CD4-positive, alpha-beta memory T cell (primary cell): ENCODE measurements at regions not wholly inside any gene's neighbourhood (a gene's known extent, or its start where the extent isn't known, plus 50 kb on each side); places are given as distances from the start of the nearest gene placed in this dataset.

Source experiments
- CTCF ChIA-PET: fragments of 350-600 bp; sonication (Branson Sonifier 250); formaldehyde crosslinking; loops from one replicate; lab custom pipeline; 2021; ENCODE audit warnings: inconsistent platforms; ENCODE audit not compliant: partially characterized antibody; lab: Charles Lee
- POLR2A ChIA-PET: fragments of 350-600 bp; sonication (Branson Sonifier 250); formaldehyde crosslinking; loops from one replicate; lab custom pipeline; 2021; ENCODE audit not compliant: partially characterized antibody; lab: Charles Lee
- DNase-seq, 5 donors: peaks; one replicate each; pipeline versions ENCODE4 v3.0.0 to v3.0.0-alpha.2; 2020 to 2022; ENCODE audit warnings: mixed read lengths in 1 of 5
- H3K27ac ChIP-seq: one replicate; pipeline ENCODE4 v1.7.0; 2013; ENCODE audit warnings: low read depth, low read length
- H3K27me3 ChIP-seq: 2 replicates; pipeline ENCODE4 v1.7.0; 2013; ENCODE audit warnings: mild to moderate bottlenecking, low read length, moderate library complexity; ENCODE audit not compliant: insufficient read depth
- H3K36me3 ChIP-seq: 2 replicates; pipeline ENCODE4 v1.7.0; 2013; ENCODE audit warnings: mild to moderate bottlenecking, low read length, moderate library complexity; ENCODE audit not compliant: insufficient read depth
- H3K4me1 ChIP-seq: 2 replicates; pipeline ENCODE4 v1.7.0; 2013; ENCODE audit warnings: mild to moderate bottlenecking, low read length, moderate library complexity; ENCODE audit not compliant: insufficient read depth
- H3K4me3 ChIP-seq, 2 donors: one replicate each; pipeline ENCODE4 v1.7.0; 2013; ENCODE audit warnings: low read length in 2 of 2, mild to moderate bottlenecking in 1 of 2
- H3K9me3 ChIP-seq, 2 donors: one replicate each; pipeline ENCODE4 v1.7.0; 2013; ENCODE audit warnings: low read length in 2 of 2, control low read depth in 1 of 2; ENCODE audit not compliant: control insufficient read depth in 1 of 2
- H3K27ac Mint-ChIP-seq, 7 donors: one replicate each; pipeline ENCODE4 v1.8.0; 2020 to 2021; ENCODE audit warnings: mixed read lengths in 7 of 7, mild to moderate bottlenecking in 6 of 7, inconsistent platforms in 3 of 7, moderate library complexity in 3 of 7
- H3K27me3 Mint-ChIP-seq, 2 donors: one replicate each; pipeline ENCODE4 v1.8.0; 2020 to 2021; ENCODE audit warnings: mixed read lengths in 2 of 2
- H3K36me3 Mint-ChIP-seq, 2 donors: one replicate each; pipeline ENCODE4 v1.8.0; 2020 to 2021; ENCODE audit warnings: mixed read lengths in 2 of 2, inconsistent platforms in 1 of 2, mild to moderate bottlenecking in 1 of 2
- H3K4me1 Mint-ChIP-seq, 4 donors: one replicate each; pipeline ENCODE4 v1.8.0; 2020 to 2021; ENCODE audit warnings: mixed read lengths in 4 of 4, mild to moderate bottlenecking in 1 of 4
- H3K4me3 Mint-ChIP-seq, 8 donors: one replicate each; pipeline ENCODE4 v1.8.0; 2020 to 2021; ENCODE audit warnings: mixed read lengths in 8 of 8, mild to moderate bottlenecking in 7 of 8, moderate library complexity in 6 of 8, inconsistent platforms in 3 of 8
- H3K9me3 Mint-ChIP-seq, 8 donors: one replicate each; pipeline ENCODE4 v1.8.0; 2020 to 2021; ENCODE audit warnings: mixed read lengths in 8 of 8, mild to moderate bottlenecking in 5 of 8, inconsistent platforms in 3 of 8, moderate library complexity in 1 of 8
- intact Hi-C: fragments of 100-400 bp; cut with micrococcal nuclease; formaldehyde crosslinking; loops from one replicate; pipeline ENCODE4 v1.15.1; 2023

GRCh38 chr6:100130630-100131029 lies 136.6 kb upstream of the MCHR2 start:
- Histone ChIP-seq H3K36me3 (no peaks in the 10 kb centered on the region), H3K9me3 (no peaks in the 10 kb centered on the region), H3K4me3 (no peak overlapping the region), H3K4me1 (no peaks in the 10 kb centered on the region), H3K27me3 (no peaks in the 10 kb centered on the region), H3K27ac (no peak overlapping the region)
- peaks cover 0 to 5% of the 10 kb centered on the region in 2 donors for H3K36me3 Mint-ChIP-seq
- H3K4me1 Mint-ChIP-seq = peaks cover 0 to 1% (median 0%) of the 10 kb centered on the region in 4 donors
- no peak for DNase-seq
- intact Hi-C loops = no loop called here
- ChIA-PET POLR2A (no interaction called here), CTCF (no interaction called here)
- H3K27ac Mint-ChIP-seq = no peak overlapping the region
- peaks cover 1 to 4% of the 10 kb centered on the region in 2 donors for H3K27me3 Mint-ChIP-seq
- H3K4me3 Mint-ChIP-seq = no peak overlapping the region
- H3K9me3 Mint-ChIP-seq = peaks cover 0 to 19% (median 12%) of the 10 kb centered on the region in 8 donors

GRCh38 chr6:100126790-100127484 lies 132.9 kb upstream of the MCHR2 start:
- ChIA-PET CTCF (interaction anchor here (1.4 kb wide), 1 partner anchor 16 kb away, joined by 3 read pairs; no protein-coding TSS in a partner anchor), POLR2A (no interaction called here)
- Histone ChIP-seq H3K4me3 (no peak overlapping the region), H3K9me3 (no peaks in the 10 kb centered on the region), H3K27me3 (no peaks in the 10 kb centered on the region), H3K4me1 (no peaks in the 10 kb centered on the region), H3K27ac (no peak overlapping the region), H3K36me3 (no peaks in the 10 kb centered on the region)
- DNase-seq = no peak
- peaks cover 0 to 5% of the 10 kb centered on the region in 2 donors for H3K36me3 Mint-ChIP-seq
- no peak overlapping the region for H3K27ac Mint-ChIP-seq
- no peaks in the 10 kb centered on the region for H3K4me1 Mint-ChIP-seq
- intact Hi-C loops = no loop called here
- peaks cover 0 to 15% (median 10%) of the 10 kb centered on the region in 8 donors for H3K9me3 Mint-ChIP-seq
- no peak overlapping the region for H3K4me3 Mint-ChIP-seq
- H3K27me3 Mint-ChIP-seq = peaks cover 2 to 3% of the 10 kb centered on the region in 2 donors

GRCh38 chr6:100121854-100122609 lies 128.0 kb upstream of the MCHR2 start:
- POLR2A ChIA-PET = no interaction called here
- H3K27ac Mint-ChIP-seq = no peak overlapping the region

GRCh38 chr6:100119261-100119660 lies 125.2 kb upstream of the MCHR2 start:
- ChIA-PET CTCF (no interaction called here), POLR2A (no interaction called here)
- no peaks in the 10 kb centered on the region for H3K9me3 ChIP-seq
- intact Hi-C loops = loop anchor here (5.0 kb wide), 1 partner anchor 603 kb away; no protein-coding TSS in a partner anchor
- no peak overlapping the region for H3K27ac ChIP-seq
- H3K9me3 Mint-ChIP-seq = no peaks in the 10 kb centered on the region
- H3K27me3 ChIP-seq = no peaks in the 10 kb centered on the region
- peaks cover 2 to 5% of the 10 kb centered on the region in 2 donors for H3K27me3 Mint-ChIP-seq
- DNase-seq = no peak
- H3K4me3 Mint-ChIP-seq = no peak overlapping the region
- no peaks in the 10 kb centered on the region for H3K36me3 Mint-ChIP-seq
- peaks cover 0 to 1% (median 0%) of the 10 kb centered on the region in 4 donors for H3K4me1 Mint-ChIP-seq
- no peaks in the 10 kb centered on the region for H3K36me3 ChIP-seq
- H3K27ac Mint-ChIP-seq = no peak overlapping the region
- no peak overlapping the region for H3K4me3 ChIP-seq
- no peaks in the 10 kb centered on the region for H3K4me1 ChIP-seq

More at GRCh38 chr6:100121854-100122609, 128.0 kb upstream of the MCHR2 start:
- intact Hi-C loops = no loop called here
- no peak overlapping the region for H3K4me3 ChIP-seq
- H3K27me3 ChIP-seq = no peaks in the 10 kb centered on the region
- Mint-ChIP-seq H3K4me3 (no peak overlapping the region), H3K9me3 (no peaks in the 10 kb centered on the region), H3K4me1 (no peaks in the 10 kb centered on the region), H3K27me3 (peaks cover 2 to 3% of the 10 kb centered on the region in 2 donors), H3K36me3 (no peaks in the 10 kb centered on the region)
- H3K9me3 ChIP-seq = no peaks in the 10 kb centered on the region
- H3K4me1 ChIP-seq = no peaks in the 10 kb centered on the region
- H3K27ac ChIP-seq = no peak overlapping the region
- no peak for DNase-seq
- CTCF ChIA-PET = no interaction called here
- no peaks in the 10 kb centered on the region for H3K36me3 ChIP-seq

- H3K27me3 ChIP-seq = no peaks in the 10 kb centered on the region
- intact Hi-C loops = loop anchor here (5.0 kb wide), 1 partner anchor 604 kb away; no protein-coding TSS in a partner anchor
- H3K4me3 Mint-ChIP-seq = no peak overlapping the region
- ChIA-PET CTCF (no interaction called here), POLR2A (no interaction called here)
- no peak overlapping the region for H3K27ac Mint-ChIP-seq
- no peak overlapping the region for H3K4me3 ChIP-seq
- DNase-seq = no peak
- H3K36me3 ChIP-seq = no peaks in the 10 kb centered on the region
- peaks cover 0 to 1% (median 0%) of the 10 kb centered on the region in 4 donors for H3K4me1 Mint-ChIP-seq
- H3K9me3 Mint-ChIP-seq = no peaks in the 10 kb centered on the region
- no peaks in the 10 kb centered on the region for H3K9me3 ChIP-seq
- H3K27me3 Mint-ChIP-seq = peaks cover 0 to 5% of the 10 kb centered on the region in 2 donors
- no peaks in the 10 kb centered on the region for H3K36me3 Mint-ChIP-seq
- no peak overlapping the region for H3K27ac ChIP-seq
- no peaks in the 10 kb centered on the region for H3K4me1 ChIP-seq
Observed at GRCh38 chr6:100118301-100118700, 124.3 kb upstream of the MCHR2 start.

GRCh38 chr6:100117680-100118079 lies 123.7 kb upstream of the MCHR2 start:
- Histone ChIP-seq H3K27ac (no peak overlapping the region), H3K9me3 (no peaks in the 10 kb centered on the region), H3K36me3 (no peaks in the 10 kb centered on the region), H3K4me3 (no peak overlapping the region), H3K4me1 (no peaks in the 10 kb centered on the region), H3K27me3 (no peaks in the 10 kb centered on the region)
- intact Hi-C loops = loop anchor here (5.0 kb wide), 1 partner anchor 605 kb away; no protein-coding TSS in a partner anchor
- Mint-ChIP-seq H3K9me3 (no peaks in the 10 kb centered on the region), H3K36me3 (no peaks in the 10 kb centered on the region), H3K27me3 (peaks cover 0 to 5% of the 10 kb centered on the region in 2 donors), H3K4me3 (no peak overlapping the region), H3K27ac (no peak overlapping the region), H3K4me1 (peaks cover 0 to 1% (median 0%) of the 10 kb centered on the region in 4 donors)
- DNase-seq = no peak
- ChIA-PET POLR2A (no interaction called here), CTCF (no interaction called here)
